B cell (primary cell): ENCODE measurements at regions not wholly inside any gene's neighbourhood (a gene's known extent, or its start where the extent isn't known, plus 50 kb on each side); places are given as distances from the start of the nearest gene placed in this dataset.

ENCODE experiments used
- ATAC-seq: fragments of 200-7000 bp; cut with Tn5 transposase; one replicate; pipeline ENCODE4 v1.10.0; 2021; ENCODE audit warnings: low read depth, mild to moderate bottlenecking, moderate number of reproducible peaks, moderate library complexity
- CTCF ChIA-PET: fragments of 350-600 bp; sonication (Branson Sonifier 250); formaldehyde crosslinking; loops from one replicate; lab custom pipeline; 2021; ENCODE audit warnings: antibody characterized with exemption, inconsistent platforms; lab: Charles Lee
- POLR2A ChIA-PET: fragments of 350-600 bp; sonication (Branson Sonifier 250); formaldehyde crosslinking; loops from one replicate; lab custom pipeline; 2021; ENCODE audit warnings: antibody characterized with exemption; lab: Charles Lee
- DNase-seq: peaks from one replicate; pipeline ENCODE4 v3.0.0; 2013
- H2AFZ ChIP-seq: 2 replicates; pipeline ENCODE4 v1.6.1; 2012; ENCODE audit warnings: mild to moderate bottlenecking, low read depth, low read length; ENCODE audit not compliant: insufficient read depth, poor library complexity, severe bottlenecking
- H3K27ac ChIP-seq, 2 donors: 1 replicate in 1 of 2; 2 replicates in 1 of 2; pipeline ENCODE4 v1.5.1; 2012 to 2013; ENCODE audit warnings: low read length in 2 of 2, mild to moderate bottlenecking in 2 of 2, moderate library complexity in 1 of 2
- H3K27me3 ChIP-seq, 4 experiments: fragments of 200-600 bp in 1 of 4; sonication (generic) in 1 of 4; replicated peaks in 1 of 4; 1 replicate in 2 of 4; 2 replicates in 2 of 4; pipeline versions ENCODE4 v1.6.1 to v1.7.0; 2013 to 2016; ENCODE audit warnings: low read length in 3 of 4, mild to moderate bottlenecking in 2 of 4, mixed read lengths in 1 of 4, moderate library complexity in 1 of 4; ENCODE audit not compliant: insufficient read depth in 4 of 4, control insufficient read depth in 3 of 4; ENCODE audit errors: control extremely low read depth in 1 of 4
- H3K36me3 ChIP-seq, 2 experiments: replicated peaks in 1 of 2; 1 replicate in 1 of 2; 2 replicates in 1 of 2; pipeline versions ENCODE4 v1.6.1 to v1.7.1; 2013; ENCODE audit warnings: low read length in 1 of 2; ENCODE audit not compliant: insufficient read depth in 2 of 2, control insufficient read depth in 1 of 2; ENCODE audit errors: control extremely low read depth in 1 of 2, extremely low read depth in 1 of 2
- H3K4me1 ChIP-seq, 2 donors: fragments of 200-600 bp in 1 of 2; sonication (generic) in 1 of 2; 1 replicate in 1 of 2; 2 replicates in 1 of 2; pipeline versions ENCODE4 v1.5.1 to v1.6.1; 2013 to 2017; ENCODE audit warnings: low read length in 2 of 2; ENCODE audit not compliant: control insufficient read depth in 2 of 2, insufficient read depth in 2 of 2
- H3K4me2 ChIP-seq: replicated peaks from 2 replicates; pipeline ENCODE3; 2012; ENCODE audit warnings: mild to moderate bottlenecking, low read depth, low read length; ENCODE audit not compliant: poor library complexity, severe bottlenecking
- H3K4me3 ChIP-seq, 5 experiments: fragments of 200-600 bp in 1 of 5; sonication (generic) in 1 of 5; 1 replicate in 3 of 5; 2 replicates in 2 of 5; pipeline versions ENCODE4 v1.5.1 to v1.7.0; 2011 to 2016; ENCODE audit warnings: low read length in 4 of 5, mild to moderate bottlenecking in 4 of 5, low read depth in 2 of 5, control low read depth in 1 of 5, moderate library complexity in 1 of 5; ENCODE audit not compliant: insufficient read depth in 1 of 5; ENCODE audit errors: control extremely low read depth in 1 of 5, extremely low read depth in 1 of 5
- H3K79me2 ChIP-seq: fragments of 200-600 bp; sonication (generic); one replicate; pipeline ENCODE4 v1.6.0; 2016; ENCODE audit warnings: low read length; ENCODE audit not compliant: control insufficient read depth, insufficient read depth
- H3K9ac ChIP-seq: fragments of 200-600 bp; sonication (generic); 2 replicates; pipeline ENCODE4 v1.6.1; 2017; ENCODE audit warnings: mild to moderate bottlenecking, low read length, moderate library complexity
- H3K9me3 ChIP-seq, 3 donors: one replicate each; pipeline versions ENCODE4 v1.6.1 to v1.7.1; 2013; ENCODE audit warnings: low read length in 2 of 3; ENCODE audit not compliant: control insufficient read depth in 2 of 3, insufficient read depth in 1 of 3; ENCODE audit errors: control extremely low read depth in 1 of 3
- H4K20me1 ChIP-seq: 2 replicates; pipeline ENCODE4 v1.6.0; 2012; ENCODE audit warnings: mild to moderate bottlenecking, low read length; ENCODE audit not compliant: insufficient read depth, control insufficient read depth, poor library complexity, severe bottlenecking
- H3K27ac Mint-ChIP-seq: one replicate; pipeline ENCODE4 v1.8.0; 2021; ENCODE audit warnings: mixed read lengths
- H3K27me3 Mint-ChIP-seq: one replicate; pipeline ENCODE4 v1.8.0; 2021; ENCODE audit warnings: mixed read lengths
- H3K4me1 Mint-ChIP-seq: one replicate; pipeline ENCODE4 v1.8.0; 2021; ENCODE audit warnings: mixed read lengths
- H3K4me3 Mint-ChIP-seq: one replicate; pipeline ENCODE4 v1.8.0; 2021; ENCODE audit warnings: mixed read lengths
- H3K9me3 Mint-ChIP-seq: one replicate; pipeline ENCODE4 v1.8.0; 2022; ENCODE audit warnings: mixed read lengths; ENCODE audit not compliant: insufficient read depth
- EZH2 ChIP-seq: IDR thresholded peaks from 2 replicates; pipeline ENCODE4 v1.6.1; 2012; ENCODE audit warnings: borderline replicate concordance, low read depth, mild to moderate bottlenecking, moderate library complexity, low read length; ENCODE audit not compliant: insufficient read depth, poor library complexity, severe bottlenecking
- WGBS: methylation state at CpG from one replicate; pipeline ENCODE4 v1.1.5; 2013; ENCODE audit warnings: missing lambda C conversion rate; ENCODE audit not compliant: insufficient coverage; 5-methylcytosine and 5-hydroxymethylcytosine counted together
- intact Hi-C: fragments of 100-400 bp; cut with micrococcal nuclease; formaldehyde crosslinking; loops from one replicate; pipeline ENCODE4 v1.10.0; 2022
- TF ChIP-seq, protein P1 (sequence below): fragments of 200-600 bp; IDR thresholded peaks from one replicate; pipeline ENCODE4 v1.8.0; 2022; ENCODE audit warnings: antibody characterized with exemption, mild to moderate bottlenecking

DNA sequence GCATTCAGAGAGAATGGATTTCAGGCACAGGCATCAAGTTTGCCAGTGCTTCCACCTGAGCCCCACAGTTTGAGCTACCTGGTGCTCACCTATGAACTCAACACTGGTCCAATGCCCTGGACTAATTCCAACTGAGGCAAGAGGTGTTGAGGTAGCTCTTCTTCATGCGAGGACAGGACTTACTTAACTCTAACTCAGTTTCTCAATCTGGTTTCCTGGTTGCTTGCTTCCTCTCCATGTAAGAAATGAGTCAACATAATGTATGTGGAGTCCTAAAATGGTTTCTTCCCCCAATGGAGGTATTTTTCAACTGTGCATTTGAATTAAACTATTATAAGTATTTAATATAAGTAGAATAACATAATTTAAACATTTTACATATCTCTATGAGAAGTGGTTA lies 523.6 kb upstream of the DAB2 start:
- Histone ChIP-seq H4K20me1 (no peaks in the 10 kb centered on the region), H3K4me2 (no peak overlapping the region), H3K27me3 (no peaks in the 10 kb centered on the region), H3K9ac (no peak overlapping the region), H3K36me3 (no peaks in the 10 kb centered on the region), H3K79me2 (no peaks in the 10 kb centered on the region), H3K4me3 (no peak overlapping the region), H3K4me1 (no peaks in the 10 kb centered on the region), H3K9me3 (no peaks in the 10 kb centered on the region), H2AFZ (no peak overlapping the region), H3K27ac (no peak overlapping the region)
- intact Hi-C loops, result loop anchor here (2.0 to 5.0 kb wide), 2 partner anchors 74 to 234 kb away; no protein-coding TSS in a partner anchor
- ChIA-PET CTCF (interaction anchor here (0.6 to 5.6 kb wide), 17 partner anchors 10 to 830 kb away, joined by 3 to 63 read pairs (median 5); no protein-coding TSS in a partner anchor), POLR2A (interaction anchor here (0.5 kb wide), 1 partner anchor 347 kb away, joined by 3 read pairs; no protein-coding TSS in a partner anchor)
- ATAC-seq (no peak), DNase-seq (peak; percentile 8)
- no peak overlapping the region for H3K4me3 Mint-ChIP-seq
- TF ChIP-seq, protein P1, sequence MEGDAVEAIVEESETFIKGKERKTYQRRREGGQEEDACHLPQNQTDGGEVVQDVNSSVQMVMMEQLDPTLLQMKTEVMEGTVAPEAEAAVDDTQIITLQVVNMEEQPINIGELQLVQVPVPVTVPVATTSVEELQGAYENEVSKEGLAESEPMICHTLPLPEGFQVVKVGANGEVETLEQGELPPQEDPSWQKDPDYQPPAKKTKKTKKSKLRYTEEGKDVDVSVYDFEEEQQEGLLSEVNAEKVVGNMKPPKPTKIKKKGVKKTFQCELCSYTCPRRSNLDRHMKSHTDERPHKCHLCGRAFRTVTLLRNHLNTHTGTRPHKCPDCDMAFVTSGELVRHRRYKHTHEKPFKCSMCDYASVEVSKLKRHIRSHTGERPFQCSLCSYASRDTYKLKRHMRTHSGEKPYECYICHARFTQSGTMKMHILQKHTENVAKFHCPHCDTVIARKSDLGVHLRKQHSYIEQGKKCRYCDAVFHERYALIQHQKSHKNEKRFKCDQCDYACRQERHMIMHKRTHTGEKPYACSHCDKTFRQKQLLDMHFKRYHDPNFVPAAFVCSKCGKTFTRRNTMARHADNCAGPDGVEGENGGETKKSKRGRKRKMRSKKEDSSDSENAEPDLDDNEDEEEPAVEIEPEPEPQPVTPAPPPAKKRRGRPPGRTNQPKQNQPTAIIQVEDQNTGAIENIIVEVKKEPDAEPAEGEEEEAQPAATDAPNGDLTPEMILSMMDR, result no peak
- no peak for TF ChIP-seq EZH2
- H3K9me3 Mint-ChIP-seq, result no peaks in the 10 kb centered on the region
- WGBS, result no CpG with 5 or more reads among the region's 1 CpG
- peaks cover 2% of the 10 kb centered on the region for H3K4me1 Mint-ChIP-seq
- no peaks in the 10 kb centered on the region for H3K27me3 Mint-ChIP-seq
- H3K27ac Mint-ChIP-seq, result no peak overlapping the region

DNA sequence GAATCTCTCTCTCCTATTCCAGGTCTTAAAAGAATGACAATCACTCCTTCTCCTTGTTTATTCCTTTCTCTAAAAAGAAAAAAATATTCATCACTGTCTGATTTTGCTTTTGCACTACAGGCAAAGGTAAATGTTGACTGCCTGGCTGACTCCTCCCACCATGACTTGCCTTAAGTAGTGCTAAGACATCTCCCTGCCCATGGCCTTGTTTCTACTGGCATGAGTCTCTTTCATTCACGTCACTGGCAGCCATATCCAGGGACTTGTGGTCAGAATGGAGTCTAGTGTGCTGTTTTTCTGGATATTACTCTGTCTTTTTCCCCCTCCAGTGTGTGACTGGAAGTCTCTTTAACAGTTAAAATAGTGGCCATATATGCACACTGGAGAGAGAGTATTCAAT lies 522.9 kb upstream of the DAB2 start:
- H3K27me3 Mint-ChIP-seq, result no peaks in the 10 kb centered on the region
- H4K20me1 ChIP-seq, result no peaks in the 10 kb centered on the region
- no peak overlapping the region for H3K4me3 Mint-ChIP-seq
- ATAC-seq (no peak), DNase-seq (no peak)
- no CpG with 5 or more reads among the region's 1 CpG for WGBS
- H3K4me1 Mint-ChIP-seq, result peaks cover 2% of the 10 kb centered on the region
- H3K4me1 ChIP-seq, result no peaks in the 10 kb centered on the region
- no peak overlapping the region for H3K4me2 ChIP-seq
- ChIA-PET CTCF (interaction anchor here (0.7 to 5.6 kb wide), 6 partner anchors 10 to 791 kb away, joined by 3 to 63 read pairs (median 18); no protein-coding TSS in a partner anchor), POLR2A (interaction anchor here (0.5 kb wide), 1 partner anchor 346 kb away, joined by 3 read pairs; no protein-coding TSS in a partner anchor)
- H2AFZ ChIP-seq, result no peak overlapping the region
- H3K79me2 ChIP-seq, result no peaks in the 10 kb centered on the region
- no peak overlapping the region for H3K4me3 ChIP-seq
- H3K9ac ChIP-seq, result no peak overlapping the region
- H3K27ac ChIP-seq, result no peak overlapping the region
- H3K9me3 ChIP-seq, result no peaks in the 10 kb centered on the region
- H3K27me3 ChIP-seq, result no peaks in the 10 kb centered on the region
- TF ChIP-seq EZH2, result no peak
- TF ChIP-seq, protein P1, result no peak
- H3K27ac Mint-ChIP-seq, result no peak overlapping the region
- intact Hi-C loops, result loop anchor here (2.0 to 5.0 kb wide), 2 partner anchors 75 to 233 kb away; no protein-coding TSS in a partner anchor
- H3K36me3 ChIP-seq, result no peaks in the 10 kb centered on the region
- no peaks in the 10 kb centered on the region for H3K9me3 Mint-ChIP-seq
